ENCODE measurements at regions not wholly inside any gene's neighbourhood (a gene's known extent, or its start where the extent isn't known, plus 50 kb on each side); places are given as distances from the start of the nearest gene placed in this dataset.

- no peaks in the 10 kb centered on the region for H3K9me3 Mint-ChIP-seq
- H3K27me3 Mint-ChIP-seq (ENCODE audit: low read depth): no peaks in the 10 kb centered on the region
- no peak for ATAC-seq (replicated peaks in 1 of 2)
Measured at GRCh38 chr2:200138391-200139124, 167.9 kb upstream of the SPATS2L start.

GRCh38 chr2:200144571-200144970 is 161.9 kb upstream of the SPATS2L start:
- no peak overlapping the region for H3K4me3 Mint-ChIP-seq
- no peak overlapping the region for H3K27ac Mint-ChIP-seq
- peaks cover 3% of the 10 kb centered on the region in 2 donors for H3K36me3 Mint-ChIP-seq (ENCODE audit: insufficient read depth in 2 of 2)
- H3K4me1 Mint-ChIP-seq (ENCODE audit: low read depth): no peaks in the 10 kb centered on the region
- ATAC-seq (replicated peaks in 1 of 2): no peak
- DNase-seq: no peak
- H3K27me3 Mint-ChIP-seq (ENCODE audit: low read depth): peaks cover 4% of the 10 kb centered on the region
- peaks cover 3 to 5% of the 10 kb centered on the region in 2 donors for H3K9me3 Mint-ChIP-seq

More at GRCh38 chr2:200138391-200139124, 167.9 kb upstream of the SPATS2L start:
- H3K36me3 Mint-ChIP-seq (ENCODE audit: insufficient read depth in 2 of 2): no peaks in the 10 kb centered on the region
- H3K4me1 Mint-ChIP-seq (ENCODE audit: low read depth): no peaks in the 10 kb centered on the region
- no peak overlapping the region for H3K4me3 Mint-ChIP-seq
- no peak for DNase-seq
- H3K27ac Mint-ChIP-seq: no peak overlapping the region

GRCh38 chr2:200146501-200146900 is 160.0 kb upstream of the SPATS2L start:
- H3K9me3 Mint-ChIP-seq: peaks cover 6 to 9% of the 10 kb centered on the region in 2 donors
- H3K4me3 Mint-ChIP-seq: no peak overlapping the region
- no peak overlapping the region for H3K27ac Mint-ChIP-seq
- peaks cover 4% of the 10 kb centered on the region for H3K27me3 Mint-ChIP-seq (ENCODE audit: low read depth)
- DNase-seq: no peak
- no peak for ATAC-seq (replicated peaks in 1 of 2)
- H3K36me3 Mint-ChIP-seq (ENCODE audit: insufficient read depth in 2 of 2): peaks cover 3 to 9% of the 10 kb centered on the region in 2 donors
- H3K4me1 Mint-ChIP-seq (ENCODE audit: low read depth): no peaks in the 10 kb centered on the region

DNA sequence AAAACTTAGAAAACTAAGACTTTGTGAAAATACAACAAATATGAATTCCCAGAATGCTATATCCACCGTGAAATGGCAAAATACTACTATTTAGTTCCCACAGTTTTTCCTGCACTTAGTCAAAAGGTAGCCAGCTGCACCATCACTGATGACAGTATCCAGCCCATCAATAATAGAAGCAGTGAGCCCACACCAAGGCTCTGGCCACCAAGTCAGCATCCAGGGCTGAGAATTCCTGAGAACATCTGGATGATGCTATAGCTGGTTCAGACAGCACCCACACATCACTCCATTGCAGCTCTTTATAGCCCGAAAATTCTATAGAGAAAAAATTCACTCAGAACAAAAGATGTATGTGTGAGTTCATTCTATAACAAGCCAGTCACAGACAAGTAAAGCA is 159.1 kb upstream of the SPATS2L start:
- DNase-seq: no peak
- H3K27me3 Mint-ChIP-seq (ENCODE audit: low read depth): peaks cover 5% of the 10 kb centered on the region
- H3K4me3 Mint-ChIP-seq: no peak overlapping the region
- no peak overlapping the region for H3K27ac Mint-ChIP-seq
- ATAC-seq (replicated peaks in 1 of 2): no peak
- peaks cover 7 to 11% of the 10 kb centered on the region in 2 donors for H3K9me3 Mint-ChIP-seq
- H3K4me1 Mint-ChIP-seq (ENCODE audit: low read depth): no peaks in the 10 kb centered on the region
- peaks cover 3 to 9% of the 10 kb centered on the region in 2 donors for H3K36me3 Mint-ChIP-seq (ENCODE audit: insufficient read depth in 2 of 2)

DNA sequence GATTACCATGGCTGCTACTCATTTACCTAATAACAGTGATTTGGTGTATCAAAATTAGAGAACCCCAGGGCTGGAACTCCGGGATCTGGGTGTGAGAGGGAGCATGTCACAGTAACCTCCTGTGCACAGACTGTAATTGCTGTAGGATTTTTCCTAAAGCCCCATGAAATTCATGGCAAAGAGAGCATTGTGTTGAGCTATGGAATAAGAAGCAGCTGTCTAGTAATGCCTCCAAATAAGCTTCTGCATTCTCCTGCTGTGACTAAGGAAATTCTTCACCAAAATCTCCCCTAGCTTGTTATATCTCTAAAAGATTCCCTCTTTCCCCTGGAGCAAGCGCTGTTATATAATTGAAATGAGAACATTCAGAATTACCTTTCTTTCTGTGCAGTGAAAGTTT is 158.1 kb upstream of the SPATS2L start:
- ATAC-seq (replicated peaks in 1 of 2): no peak
- H3K27ac Mint-ChIP-seq: no peak overlapping the region
- DNase-seq: no peak
- H3K36me3 Mint-ChIP-seq (ENCODE audit: insufficient read depth in 2 of 2): peaks cover 8 to 9% of the 10 kb centered on the region in 2 donors
- no peaks in the 10 kb centered on the region for H3K4me1 Mint-ChIP-seq (ENCODE audit: low read depth)
- H3K4me3 Mint-ChIP-seq: no peak overlapping the region
- peaks cover 12 to 15% of the 10 kb centered on the region in 2 donors for H3K9me3 Mint-ChIP-seq
- peaks cover 12% of the 10 kb centered on the region for H3K27me3 Mint-ChIP-seq (ENCODE audit: low read depth)

GRCh38 chr2:200150411-200151086 is 155.9 kb upstream of the SPATS2L start:
- Mint-ChIP-seq H3K4me1 (ENCODE audit: low read depth) (no peaks in the 10 kb centered on the region), H3K36me3 (ENCODE audit: insufficient read depth in 2 of 2) (peaks cover 6% of the 10 kb centered on the region in 2 donors), H3K4me3 (no peak overlapping the region), H3K27ac (no peak overlapping the region), H3K27me3 (ENCODE audit: low read depth) (peaks cover 12% of the 10 kb centered on the region), H3K9me3 (peaks cover 8 to 12% of the 10 kb centered on the region in 2 donors)
- ATAC-seq (replicated peaks in 1 of 2): no peak
- no peak for DNase-seq

GRCh38 chr2:200155652-200156051 is 150.8 kb upstream of the SPATS2L start:
- H3K9me3 Mint-ChIP-seq: peaks cover 6 to 10% of the 10 kb centered on the region in 2 donors
- H3K27me3 Mint-ChIP-seq (ENCODE audit: low read depth): peaks cover 7% of the 10 kb centered on the region
- ATAC-seq (replicated peaks in 1 of 2): no peak
- H3K36me3 Mint-ChIP-seq (ENCODE audit: insufficient read depth in 2 of 2): peaks cover 0 to 6% of the 10 kb centered on the region in 2 donors
- H3K4me3 Mint-ChIP-seq: no peak overlapping the region
- DNase-seq: no peak
- H3K4me1 Mint-ChIP-seq (ENCODE audit: low read depth): no peaks in the 10 kb centered on the region
- no peak overlapping the region for H3K27ac Mint-ChIP-seq

DNA sequence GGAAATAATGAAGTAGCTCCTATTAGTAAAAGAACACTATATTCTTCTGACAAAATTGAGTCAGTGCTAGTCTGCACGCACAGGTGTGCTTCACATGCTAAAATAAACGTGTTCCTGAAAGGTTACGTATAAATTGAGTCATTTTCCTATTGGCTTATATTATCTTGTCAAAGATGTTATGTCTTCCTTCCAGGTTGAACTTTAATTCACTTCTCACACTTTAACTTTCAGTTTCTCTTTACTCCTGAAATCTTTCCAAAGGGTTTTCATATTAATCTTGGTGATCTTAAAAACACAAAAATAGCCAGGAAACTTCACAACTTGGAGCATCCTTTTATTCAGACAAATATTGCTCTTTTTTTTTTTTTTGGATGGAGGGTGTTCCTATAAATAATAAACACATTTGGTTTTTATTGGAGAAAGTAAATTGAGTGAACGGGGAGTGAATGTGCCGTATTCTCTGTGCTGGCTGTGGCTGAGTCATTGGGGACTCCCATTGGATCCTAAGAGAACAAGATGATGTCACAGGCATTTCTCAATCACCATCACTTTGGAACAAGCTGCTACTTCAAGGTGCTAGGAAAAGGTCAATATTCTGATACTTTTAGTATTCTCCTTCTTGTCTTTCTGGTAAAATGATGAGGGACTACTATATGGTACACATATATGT is 150.2 kb upstream of the SPATS2L start:
- Mint-ChIP-seq H3K4me1 (ENCODE audit: low read depth) (no peaks in the 10 kb centered on the region), H3K4me3 (no peak overlapping the region), H3K27me3 (ENCODE audit: low read depth) (peaks cover 7% of the 10 kb centered on the region), H3K36me3 (ENCODE audit: insufficient read depth in 2 of 2) (peaks cover 0 to 6% of the 10 kb centered on the region in 2 donors), H3K9me3 (peaks cover 6% of the 10 kb centered on the region in 2 donors), H3K27ac (no peak overlapping the region)
- ATAC-seq (replicated peaks in 1 of 2) (no peak), DNase-seq (no peak)

DNA sequence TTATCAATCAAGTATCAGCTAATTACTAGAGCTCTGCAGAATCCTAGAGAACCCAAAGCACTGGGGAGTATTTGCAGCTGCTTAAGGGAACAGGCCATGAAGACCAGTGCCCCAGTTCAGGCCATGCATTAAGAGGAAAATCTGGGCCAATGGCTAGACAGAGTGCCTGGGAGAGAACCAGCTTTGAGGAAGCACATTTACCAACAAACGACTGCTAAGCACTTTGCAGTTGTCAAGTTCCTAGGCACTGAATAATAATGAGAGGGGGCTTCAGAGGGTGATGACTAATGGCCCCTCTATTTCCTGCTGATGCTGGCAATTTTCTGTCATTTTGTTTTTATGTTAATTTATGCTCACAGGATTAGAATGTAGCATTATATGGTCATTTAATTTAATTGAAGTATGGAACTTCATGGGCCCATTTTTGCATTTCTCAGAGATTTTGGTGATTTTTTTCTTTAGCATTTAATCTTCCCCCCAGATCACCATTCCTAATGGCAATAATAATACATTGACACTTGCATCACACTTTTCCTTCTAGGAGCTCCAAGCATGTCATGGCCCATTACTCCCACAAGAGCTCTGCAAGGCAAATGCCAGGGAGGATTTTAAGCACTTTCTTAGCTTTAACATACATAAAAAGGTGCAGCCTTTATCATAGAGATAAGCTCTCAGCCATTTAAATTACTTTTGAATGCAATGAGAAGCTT is 147.7 kb upstream of the SPATS2L start:
- Mint-ChIP-seq H3K4me3 (no peak overlapping the region), H3K9me3 (no peaks in the 10 kb centered on the region), H3K4me1 (ENCODE audit: low read depth) (no peaks in the 10 kb centered on the region), H3K27ac (no peak overlapping the region), H3K36me3 (ENCODE audit: insufficient read depth in 2 of 2) (no peaks in the 10 kb centered on the region), H3K27me3 (ENCODE audit: low read depth) (no peaks in the 10 kb centered on the region)
- ATAC-seq (replicated peaks in 1 of 2) (no peak), DNase-seq (no peak)

- ATAC-seq (replicated peaks in 1 of 2): no peak
- Mint-ChIP-seq H3K4me1 (ENCODE audit: low read depth) (no peaks in the 10 kb centered on the region), H3K9me3 (no peaks in the 10 kb centered on the region), H3K36me3 (ENCODE audit: insufficient read depth in 2 of 2) (no peaks in the 10 kb centered on the region), H3K27ac (no peak overlapping the region), H3K27me3 (ENCODE audit: low read depth) (no peaks in the 10 kb centered on the region), H3K4me3 (no peak overlapping the region)
- DNase-seq: no peak
Measured at GRCh38 chr2:200159357-200159707, 147.2 kb upstream of the SPATS2L start.

DNA sequence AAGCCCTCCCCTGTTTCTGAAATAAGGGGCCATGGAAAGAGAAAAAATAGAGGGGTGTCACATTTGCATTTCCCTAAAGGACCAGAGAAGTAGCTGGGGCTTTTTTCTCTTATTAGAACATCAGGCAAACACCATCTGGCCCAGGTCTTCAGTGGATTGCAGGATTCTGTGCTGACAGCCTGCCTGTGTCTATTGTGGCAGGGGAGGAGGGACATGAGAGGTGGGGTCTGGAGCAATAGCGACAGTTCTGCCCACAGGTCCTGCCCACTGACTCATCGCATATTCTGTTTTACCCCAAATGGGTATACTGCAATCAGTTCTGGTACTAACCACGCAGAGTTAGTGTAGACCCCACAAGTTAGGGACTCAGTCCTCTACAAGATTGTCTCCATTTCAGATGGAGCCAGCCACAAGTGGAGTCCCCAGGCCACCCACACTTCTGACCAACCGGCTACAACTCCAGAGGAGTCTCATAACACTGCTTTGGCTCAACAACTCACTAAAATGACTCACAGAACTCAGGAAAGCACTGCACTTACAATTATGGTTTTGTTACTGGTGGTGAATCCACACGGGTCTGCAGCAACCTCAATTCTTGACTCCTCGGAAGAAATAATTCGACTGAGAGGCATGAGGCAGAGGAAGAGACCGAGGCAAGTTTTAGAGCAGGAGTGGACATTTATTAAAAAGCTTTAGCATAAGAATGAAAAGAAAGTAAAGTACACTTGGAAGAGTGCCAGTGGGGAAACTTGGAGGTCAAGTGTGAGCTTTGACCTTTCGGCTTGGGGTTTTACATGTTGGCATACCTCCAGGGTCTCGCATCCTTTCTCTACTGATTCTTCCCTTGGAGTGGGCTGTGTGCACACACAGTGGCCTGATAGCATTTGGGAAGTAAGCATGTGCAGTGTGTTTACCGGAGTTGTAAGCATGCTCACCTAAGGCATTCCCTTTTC is 146.4 kb upstream of the SPATS2L start:
- H3K9me3 Mint-ChIP-seq: no peaks in the 10 kb centered on the region
- no peaks in the 10 kb centered on the region for H3K4me1 Mint-ChIP-seq (ENCODE audit: low read depth)
- H3K27ac Mint-ChIP-seq: no peak overlapping the region
- no peaks in the 10 kb centered on the region for H3K27me3 Mint-ChIP-seq (ENCODE audit: low read depth)
- no peak overlapping the region for H3K4me3 Mint-ChIP-seq
- peaks cover 0 to under 1% of the 10 kb centered on the region in 2 donors for H3K36me3 Mint-ChIP-seq (ENCODE audit: insufficient read depth in 2 of 2)
- DNase-seq (no peak), ATAC-seq (replicated peaks in 1 of 2) (no peak)

GRCh38 chr2:200161458-200161857 is 145.0 kb upstream of the SPATS2L start:
- Mint-ChIP-seq H3K4me1 (ENCODE audit: low read depth) (no peaks in the 10 kb centered on the region), H3K9me3 (peaks cover 0 to 3% of the 10 kb centered on the region in 2 donors), H3K4me3 (no peak overlapping the region), H3K27me3 (ENCODE audit: low read depth) (peaks cover 7% of the 10 kb centered on the region), H3K36me3 (ENCODE audit: insufficient read depth in 2 of 2) (peaks cover 2% of the 10 kb centered on the region in 2 donors), H3K27ac (no peak overlapping the region)
- DNase-seq: no peak
- no peak for ATAC-seq (replicated peaks in 1 of 2)

Measured in activated T-cell treated with anti-CD3 and anti-CD28 coated beads, Interleukin-2, amount 50 U/mL, for 72 hours (primary cell).